HL-60 (cell line): ENCODE measurements at regions not wholly inside any gene's neighbourhood (a gene's known extent, or its start where the extent isn't known, plus 50 kb on each side); places are given as distances from the start of the nearest gene placed in this dataset.

Experiments
- CTCF ChIP-seq: IDR thresholded peaks from one replicate; pipeline ENCODE4 v1.5.1; 2011; ENCODE audit warnings: low read length, control low read depth, inconsistent platforms; ENCODE audit not compliant: insufficient read depth
- POLR2AphosphoS5 ChIP-seq: IDR thresholded peaks from 2 replicates; pipeline ENCODE4 v1.6.1; 2012; ENCODE audit warnings: low read depth

- no peak for TF ChIP-seq POLR2AphosphoS5
- no peak for TF ChIP-seq CTCF
These were observed 229.1 kb upstream of the PELI2 start for GRCh38 chr14:55889124-55889523.
